ENCODE measurements at regions not wholly inside any gene's neighbourhood (a gene's known extent, or its start where the extent isn't known, plus 50 kb on each side); places are given as distances from the start of the nearest gene placed in this dataset.

DNA sequence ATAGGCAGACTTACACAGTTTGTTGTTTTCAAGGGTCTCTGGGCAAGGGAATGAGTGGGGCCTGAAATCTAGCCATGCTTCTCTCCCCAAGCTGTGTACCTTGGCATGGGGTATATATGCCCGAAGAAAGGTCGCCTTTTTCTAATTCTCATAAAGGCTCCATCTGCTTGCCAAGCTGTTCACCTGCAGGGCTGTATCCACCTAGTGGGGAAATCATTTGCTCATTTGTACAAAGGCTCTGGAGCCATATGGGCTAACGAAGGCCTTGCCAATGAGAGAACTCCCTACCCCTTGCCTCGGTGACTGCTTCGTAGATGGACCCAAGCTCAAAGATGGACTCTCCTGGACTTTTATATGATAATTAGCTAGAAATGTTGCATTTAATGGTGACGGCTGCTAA, 1097.0 kb downstream of the PDHA2 start:
- no peak for TF ChIP-seq CTCF (IDR thresholded peaks at IDR 0.05)
- no peak for TF ChIP-seq REST (IDR thresholded peaks at IDR 0.05; ENCODE audit: insufficient read depth in 1 of 2, low read depth in 2 of 2, low read length in 1 of 2)
- TF ChIP-seq POLR2AphosphoS5 (IDR thresholded peaks at IDR 0.05; ENCODE audit: low read depth, low read length), result no peak

All from Panc1 (cell line).